SHP77 treated with DMSO at 0.1 percent for 48 hours (cell line): ENCODE measurements at regions not wholly inside any gene's neighbourhood (a gene's known extent, or its start where the extent isn't known, plus 50 kb on each side); places are given as distances from the start of the nearest gene placed in this dataset.

Source experiments
- DNase-seq: peaks from one replicate; lab custom pipeline; 2025; lab: John Stamatoyannopoulos, UW

DNA sequence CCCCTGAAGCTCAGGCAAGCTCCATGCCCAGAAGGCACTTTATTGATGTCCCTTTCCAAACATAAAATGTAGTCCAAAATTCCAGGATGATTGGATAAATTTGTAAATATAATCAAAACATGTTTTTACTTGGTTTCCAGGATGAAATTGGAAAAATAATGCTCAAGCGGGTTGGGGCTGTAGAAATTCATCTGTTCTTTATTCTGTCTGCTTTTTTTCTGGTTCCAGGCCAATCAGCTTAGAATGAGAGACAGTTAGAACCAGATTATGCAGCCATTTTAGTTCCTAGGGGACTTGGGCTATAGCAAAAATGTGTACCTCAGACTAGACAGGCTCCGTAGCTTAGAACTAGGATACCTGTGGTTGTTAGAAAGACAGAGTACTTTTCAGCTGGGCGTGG, 450.8 kb downstream of the MCTP2 start:
- DNase-seq, result no peak

DNA sequence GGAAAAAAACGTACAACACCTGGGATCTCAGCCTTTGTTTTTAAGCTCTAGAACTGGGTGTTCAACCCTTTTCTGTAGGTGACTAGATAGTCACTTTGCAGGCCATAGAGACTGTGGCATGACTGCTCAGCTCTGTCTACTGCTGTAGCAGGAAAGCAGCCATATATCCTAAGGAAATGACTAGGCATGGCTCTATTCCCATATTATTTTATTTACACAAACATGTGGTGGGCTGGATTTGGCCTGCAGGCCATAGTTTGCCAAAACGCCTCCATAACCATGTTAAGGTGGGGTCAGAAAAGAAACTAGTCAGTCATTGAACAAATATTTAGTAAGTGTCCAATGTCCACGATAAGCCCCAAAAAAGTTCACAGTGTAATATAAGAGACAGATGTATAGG, 452.5 kb downstream of the MCTP2 start:
- no peak for DNase-seq

DNA sequence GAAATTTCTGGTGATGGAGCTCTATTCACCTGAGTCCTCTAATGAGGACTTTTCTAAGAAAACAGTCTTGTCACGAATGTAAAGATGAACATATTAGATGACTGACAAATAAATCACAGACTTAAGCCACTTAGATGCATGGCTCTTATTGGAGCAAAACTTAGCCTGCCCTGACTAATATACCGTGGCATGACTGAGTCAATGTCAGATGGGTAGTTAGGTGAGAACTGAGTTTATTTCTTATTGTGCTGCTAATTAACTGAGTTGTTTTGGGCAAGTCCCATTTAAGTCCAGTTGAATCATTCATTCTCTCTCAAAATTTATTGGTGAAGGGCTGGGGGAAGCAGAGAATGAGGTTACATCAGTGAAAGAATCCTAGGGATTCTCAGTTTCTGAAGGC, 459.8 kb downstream of the MCTP2 start:
- DNase-seq, result no peak

DNA sequence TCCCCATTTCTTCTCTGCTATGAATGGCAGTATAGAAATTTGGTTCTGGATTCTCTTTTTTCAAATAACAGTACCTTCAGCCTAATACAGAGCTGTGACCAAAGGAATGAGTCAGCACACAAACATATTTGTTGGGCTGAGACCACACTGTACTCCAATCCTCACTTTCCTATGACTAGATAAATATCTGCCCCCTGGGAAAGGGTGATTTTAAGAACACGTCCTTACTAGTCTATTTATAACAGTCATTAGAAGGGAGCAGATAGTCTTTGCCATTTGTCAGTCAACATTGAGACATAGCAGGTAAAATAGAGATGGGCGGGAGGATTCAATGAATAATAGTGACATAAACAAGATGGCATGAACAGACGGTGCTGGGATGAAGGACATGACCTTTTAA, 461.3 kb downstream of the MCTP2 start:
- no peak for DNase-seq

DNA sequence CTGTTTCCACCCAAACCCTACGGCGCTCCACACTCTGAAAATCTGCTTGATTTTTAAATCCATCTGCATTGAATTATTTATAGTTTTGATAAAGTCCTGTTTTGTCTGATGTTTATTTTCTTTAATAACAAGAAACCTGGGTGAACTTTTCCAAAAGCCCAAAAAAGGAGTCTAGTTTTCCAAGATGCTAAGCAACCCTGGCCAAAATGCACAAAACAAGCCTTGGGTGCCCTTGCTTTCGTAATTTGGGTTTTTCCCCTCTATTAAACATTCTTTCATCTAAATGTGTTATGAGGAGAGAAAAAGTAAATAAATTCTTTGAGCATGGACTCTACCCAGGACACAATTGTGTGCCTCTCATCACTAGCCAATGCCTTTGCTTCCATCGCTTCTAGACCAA, 468.9 kb downstream of the MCTP2 start:
- DNase-seq, result no peak

DNA sequence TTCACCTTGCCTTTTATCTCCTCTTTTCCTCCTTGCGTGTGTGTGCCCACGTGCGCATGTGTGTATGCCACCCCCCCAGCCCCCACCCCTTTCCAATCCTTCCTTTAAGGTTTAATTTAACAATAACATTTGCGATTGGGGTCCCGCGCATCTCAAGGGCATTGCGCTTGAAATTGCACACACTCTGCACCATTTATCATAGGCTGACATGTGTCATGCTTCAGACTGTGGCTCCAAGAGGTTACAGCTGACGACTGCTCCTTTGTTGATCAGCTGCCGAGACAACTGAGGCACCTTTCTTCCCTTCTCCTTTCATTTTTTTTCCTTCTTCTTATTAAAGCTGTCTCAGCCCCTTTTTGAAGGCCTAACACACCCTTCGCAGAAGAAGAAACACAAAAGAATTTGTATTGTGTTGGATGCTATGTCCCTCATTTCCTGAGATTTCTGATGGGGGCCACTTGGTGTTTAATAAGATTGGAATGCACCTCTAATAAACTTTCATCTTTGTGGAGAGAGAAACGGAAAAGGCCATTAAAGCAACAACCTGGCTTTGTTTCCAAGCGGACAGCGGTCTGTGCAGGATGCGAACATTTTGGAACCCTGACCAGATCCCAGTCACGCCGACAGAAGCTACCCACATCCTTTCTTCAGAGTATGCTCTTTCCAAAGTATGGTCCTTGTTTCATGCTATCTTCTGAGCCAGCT, 470.1 kb downstream of the MCTP2 start:
- DNase-seq, result no peak

DNA sequence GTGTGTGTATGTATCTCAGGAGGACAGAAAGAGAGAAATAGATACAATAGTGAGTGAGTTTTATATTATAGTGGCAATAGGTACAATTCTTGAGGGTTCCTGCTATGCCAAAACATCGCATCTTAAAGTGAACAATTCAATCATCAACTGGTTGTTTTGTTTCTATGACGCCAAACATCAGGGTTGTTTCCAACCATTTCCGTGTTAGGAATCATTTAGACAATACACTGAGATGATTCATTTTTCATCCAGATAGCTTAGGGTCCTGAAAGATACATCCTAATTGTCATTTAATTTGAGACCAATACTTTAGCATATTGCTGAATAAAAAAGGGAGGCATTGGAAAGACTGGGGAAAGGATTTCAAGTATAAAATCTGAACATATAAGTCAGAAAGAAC, 472.2 kb downstream of the MCTP2 start:
- no peak for DNase-seq

DNA sequence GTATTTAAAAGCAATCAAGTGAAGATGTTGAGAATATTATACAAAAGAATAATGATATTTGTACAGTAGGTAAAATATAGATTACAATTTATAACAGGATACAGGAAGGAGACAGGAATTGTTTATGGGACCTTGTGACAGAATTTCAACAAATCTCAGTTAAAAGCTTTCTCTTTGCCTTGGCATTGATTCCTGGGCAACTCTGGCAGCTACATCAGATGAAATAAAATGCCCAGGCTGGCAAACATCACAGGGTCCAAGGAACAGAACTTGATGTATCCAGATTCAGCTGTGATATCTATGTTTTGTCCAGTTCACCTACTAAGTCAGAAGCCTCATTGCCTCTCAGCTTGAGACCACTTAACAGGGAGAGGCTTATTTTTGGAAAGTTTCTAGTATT, 473.1 kb downstream of the MCTP2 start:
- no peak for DNase-seq

DNA sequence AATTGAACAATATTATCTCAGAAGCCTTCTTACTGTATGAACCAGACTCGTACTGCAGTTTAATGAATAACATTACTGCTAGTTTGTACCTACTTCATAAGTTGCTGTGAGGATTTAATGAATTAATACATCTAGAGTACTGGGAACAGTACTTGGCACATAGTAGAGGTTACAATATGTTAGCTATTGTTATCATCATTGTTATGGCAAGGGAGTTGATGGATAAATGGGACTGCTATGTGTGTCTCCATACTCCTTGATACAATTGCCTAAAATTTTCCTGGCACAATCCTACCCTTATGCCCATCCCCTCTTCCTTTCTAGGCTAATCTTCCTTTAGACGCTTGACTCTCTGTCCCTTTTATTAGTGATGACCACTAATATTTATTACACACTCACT, 473.6 kb downstream of the MCTP2 start:
- no peak for DNase-seq

DNA sequence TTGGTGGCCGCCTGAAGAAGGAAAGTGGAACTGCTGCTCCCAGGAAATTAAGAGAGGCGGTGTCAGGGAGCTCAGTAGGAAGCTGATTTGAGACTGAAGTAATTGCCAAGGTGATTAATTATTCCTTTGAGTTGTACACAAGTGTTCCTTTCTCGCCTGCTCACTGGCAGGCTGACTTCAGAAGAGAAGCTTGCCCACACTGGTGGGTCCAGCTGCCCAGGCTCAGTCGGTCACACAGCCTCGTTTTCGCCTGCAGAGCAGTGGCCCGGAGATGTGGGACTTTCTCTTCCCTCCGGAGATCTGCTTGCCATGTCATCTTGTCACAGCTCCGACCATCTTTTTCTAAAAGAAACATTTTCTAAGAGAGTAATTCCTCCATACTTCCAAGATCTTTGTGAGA, 478.0 kb downstream of the MCTP2 start:
- no peak for DNase-seq

DNA sequence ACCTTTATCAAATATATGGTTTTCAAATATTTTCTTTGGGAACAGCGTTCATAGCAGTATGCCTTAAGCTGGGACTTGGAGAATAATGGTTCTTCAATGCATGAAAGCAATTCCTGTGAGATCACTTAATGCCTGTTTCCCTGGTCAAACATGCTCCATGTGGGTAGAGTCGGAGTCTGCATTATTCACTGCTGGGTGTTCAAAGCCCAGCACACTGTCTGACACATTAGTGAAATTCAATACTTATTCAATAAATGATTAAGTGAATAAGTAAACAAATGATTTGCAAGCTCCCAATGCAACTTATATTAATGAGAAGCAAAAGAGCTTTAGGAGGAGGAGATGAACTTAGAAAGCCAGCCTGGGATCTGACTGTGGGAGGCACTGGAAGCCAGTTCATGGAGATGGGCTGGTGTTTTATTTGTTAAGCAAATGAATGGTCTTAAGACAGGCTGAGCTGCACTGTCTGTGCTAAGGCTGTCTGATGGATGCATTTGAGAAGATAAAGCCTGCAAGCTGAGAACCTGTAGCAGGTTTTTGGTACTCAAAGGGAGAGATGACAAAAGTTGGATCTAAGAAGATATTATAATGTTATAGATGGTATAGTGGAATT, 490.8 kb downstream of the MCTP2 start:
- DNase-seq, result no peak

DNA sequence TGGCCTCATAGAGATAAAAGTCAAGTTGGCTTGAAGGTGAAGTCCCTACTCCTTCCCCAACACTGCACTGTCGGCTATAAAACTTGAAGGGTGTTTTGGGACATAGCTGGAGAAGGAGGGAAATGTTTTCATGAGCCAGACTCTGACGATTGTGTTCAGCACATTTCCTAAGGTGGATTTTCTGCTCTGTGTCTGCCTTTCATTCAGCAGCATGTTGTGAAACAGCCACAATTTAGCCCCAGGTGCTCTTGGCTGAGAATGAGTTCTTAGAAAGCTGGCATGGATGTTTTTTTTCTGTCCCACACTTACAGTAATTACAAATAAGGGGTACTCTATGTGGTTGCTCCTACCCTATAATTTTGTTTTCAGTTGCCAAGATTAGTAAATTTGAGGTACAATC, 492.4 kb downstream of the MCTP2 start:
- DNase-seq, result no peak

DNA sequence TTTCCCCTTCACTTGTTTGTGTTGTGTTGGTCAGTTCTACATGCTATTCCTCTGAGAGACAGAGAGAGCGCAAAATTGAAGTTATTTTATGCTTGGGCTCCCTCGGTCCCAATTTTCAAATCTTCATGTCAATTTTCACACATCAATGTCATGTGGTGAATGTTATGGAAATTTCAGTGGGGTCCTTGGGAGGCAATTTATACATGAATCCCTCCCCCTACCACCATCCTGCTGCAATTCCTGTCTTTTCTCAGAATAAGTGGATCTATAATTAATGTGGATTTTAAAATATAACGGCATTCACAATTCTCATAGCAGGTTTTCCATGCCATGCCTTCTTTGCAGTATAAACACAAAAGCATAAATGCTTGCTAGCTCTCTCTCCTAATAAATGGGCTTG, 499.9 kb downstream of the MCTP2 start:
- DNase-seq, result no peak

DNA sequence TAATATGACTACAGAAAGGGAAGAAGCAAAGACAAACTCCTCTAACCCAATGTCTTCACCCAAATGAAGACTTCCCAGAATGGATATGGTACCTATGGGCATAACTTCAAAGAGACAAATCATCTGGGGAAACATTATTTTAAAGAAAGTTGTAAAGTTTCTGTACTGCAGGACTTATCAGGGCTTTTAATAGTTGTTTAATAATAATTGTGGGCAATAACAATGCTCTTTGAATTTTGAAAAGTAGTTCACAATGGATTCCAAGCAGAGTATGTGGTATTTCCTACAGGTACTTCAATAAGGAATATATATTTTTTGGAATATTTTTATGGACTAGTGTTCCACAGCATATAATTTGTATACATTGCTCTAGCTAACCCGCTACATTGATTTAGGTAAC, 503.1 kb downstream of the MCTP2 start:
- DNase-seq, result no peak

DNA sequence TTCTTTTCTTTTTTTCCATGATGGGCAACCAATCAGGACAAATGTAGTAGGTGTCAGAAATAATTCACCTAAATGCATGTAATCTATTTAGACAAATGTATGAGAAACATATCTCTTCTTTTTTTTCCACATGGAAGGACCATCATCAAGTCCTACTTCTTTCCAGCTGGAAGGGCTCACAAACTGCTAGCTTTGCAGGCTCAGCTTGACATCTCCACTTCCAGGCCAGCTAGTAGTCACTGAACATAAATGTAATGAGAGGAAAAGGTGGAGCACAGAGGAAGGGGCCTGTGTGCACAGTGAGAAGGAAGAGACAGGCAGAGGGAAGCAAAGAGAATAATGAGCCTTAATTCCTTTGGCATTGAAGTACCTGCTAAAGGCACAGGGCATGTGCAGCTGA, 504.9 kb downstream of the MCTP2 start:
- no peak for DNase-seq

DNA sequence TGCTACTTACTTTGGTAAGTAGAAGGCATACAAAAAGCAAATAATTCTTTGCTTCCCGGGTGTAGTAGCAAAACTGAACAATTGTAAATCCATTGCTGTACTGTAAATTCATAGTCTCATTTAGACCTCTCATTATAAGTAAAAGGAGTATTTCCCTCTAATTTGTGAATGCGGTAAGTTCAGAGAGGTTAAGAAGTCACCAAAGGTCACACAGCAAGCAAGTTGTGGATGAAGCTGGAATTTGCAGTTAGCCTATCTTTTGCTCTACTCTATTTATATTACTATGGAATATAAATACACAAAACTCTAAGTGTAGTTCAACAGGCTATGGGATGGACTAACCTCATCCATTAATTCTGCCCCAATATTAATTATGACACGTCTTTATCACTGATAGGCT, 508.3 kb downstream of the MCTP2 start:
- DNase-seq, result no peak

DNA sequence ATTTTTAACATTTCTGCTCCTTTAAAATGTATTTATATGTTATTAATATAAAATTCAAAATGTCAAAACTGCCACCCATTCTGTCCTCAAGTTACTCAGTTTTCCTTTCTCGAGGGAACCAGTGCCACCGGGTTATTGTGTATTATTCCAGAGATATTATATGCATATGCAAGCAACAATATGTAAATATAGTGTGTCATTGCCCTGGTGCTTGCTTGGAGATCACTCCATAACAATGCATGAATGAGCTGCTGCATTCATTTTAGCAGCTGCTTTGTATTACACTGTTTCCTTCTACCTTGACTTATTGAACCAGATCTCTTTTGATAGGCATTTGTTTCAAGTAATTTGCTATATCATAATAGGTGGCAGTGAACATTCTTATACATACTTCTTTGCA, 509.1 kb downstream of the MCTP2 start:
- DNase-seq, result no peak

DNA sequence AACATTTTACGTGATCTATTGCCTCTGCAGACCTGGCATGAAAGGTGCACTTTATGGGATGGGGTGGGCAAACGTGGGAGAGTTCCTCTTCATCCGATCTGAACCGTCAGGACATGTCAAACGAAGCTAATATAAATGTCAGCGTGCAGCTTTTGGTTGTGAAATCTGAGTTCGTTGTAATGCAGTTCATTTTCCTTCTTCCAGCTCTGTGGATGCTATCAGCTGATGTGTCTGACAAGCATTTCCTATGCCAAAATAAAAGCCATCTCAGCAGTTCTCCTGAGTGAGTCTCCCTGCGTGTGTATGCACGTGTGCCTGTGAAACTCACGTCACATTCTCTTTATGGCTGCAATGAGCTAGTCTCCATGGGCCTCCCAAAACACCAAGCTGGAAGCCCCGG, 512.3 kb downstream of the MCTP2 start:
- no peak for DNase-seq

DNA sequence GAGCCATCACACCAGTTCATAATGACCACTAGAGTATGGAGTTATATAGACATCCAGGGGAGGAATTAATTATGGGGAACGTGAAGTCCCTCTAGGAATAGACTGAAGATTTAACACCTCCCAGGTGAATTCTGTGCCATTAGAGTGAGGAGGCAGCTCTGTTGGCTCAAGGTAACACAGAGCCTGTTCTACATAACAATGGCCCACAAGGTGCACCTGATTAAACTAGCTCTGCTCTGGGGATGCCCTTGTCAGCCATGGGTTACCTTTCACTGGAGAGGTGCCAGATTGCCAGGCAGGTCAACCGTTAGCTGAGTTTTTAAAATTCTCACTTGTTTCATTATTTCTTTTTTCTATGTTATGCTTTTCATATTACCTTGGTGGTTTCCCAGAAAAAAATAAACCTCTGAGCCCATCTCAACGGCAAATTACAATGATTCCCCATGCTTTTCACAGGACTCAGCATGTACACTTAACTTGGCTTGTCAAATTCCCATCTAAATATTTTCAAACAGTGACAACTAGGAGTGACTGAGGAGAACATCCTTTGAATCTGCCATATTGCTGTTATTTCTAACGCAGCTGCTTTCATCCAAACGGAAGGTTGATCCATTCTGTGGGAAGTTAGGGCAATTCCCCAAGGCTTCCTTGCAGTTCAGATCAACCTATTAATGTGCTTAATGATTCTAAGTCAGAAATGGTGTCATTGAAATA, 512.9 kb downstream of the MCTP2 start:
- DNase-seq, result no peak

DNA sequence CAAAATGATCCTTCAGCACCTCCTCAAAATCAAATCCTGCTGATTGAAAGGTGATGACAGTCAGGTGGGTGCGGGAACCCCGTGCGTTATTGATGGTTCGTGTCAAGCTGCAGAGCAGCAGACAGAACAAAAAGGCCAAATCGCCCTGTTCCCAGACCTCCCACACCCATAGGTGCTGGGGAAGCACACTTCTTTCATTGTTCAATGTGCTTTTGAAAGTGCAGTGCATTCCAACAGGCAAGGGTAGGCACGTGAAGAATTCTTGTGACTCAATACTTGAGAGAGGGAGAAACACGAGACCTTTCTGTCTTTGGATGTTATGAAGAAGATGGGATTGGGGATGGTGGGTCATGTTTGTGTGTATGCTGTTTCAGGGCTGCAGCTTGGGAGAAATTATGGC, 514.0 kb downstream of the MCTP2 start:
- no peak for DNase-seq

DNA sequence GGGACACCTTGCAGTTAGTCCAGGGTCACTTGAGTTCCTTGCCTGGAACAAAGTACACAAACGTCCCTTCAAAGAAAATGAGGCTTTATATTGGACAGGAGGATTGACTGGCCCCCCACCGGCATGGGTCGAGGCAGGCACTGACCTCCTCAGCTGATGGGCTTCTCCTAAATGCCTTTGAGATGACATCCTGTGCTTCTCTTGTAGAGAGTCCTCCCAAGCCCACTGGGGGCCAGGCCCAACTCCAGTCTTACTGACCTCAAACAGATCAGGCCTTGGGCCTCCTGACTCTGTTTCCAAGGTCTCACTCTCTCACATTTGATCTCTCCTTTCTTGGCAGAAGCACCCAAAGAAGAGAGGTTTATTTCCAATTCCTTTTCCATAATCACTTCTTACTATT, 516.1 kb downstream of the MCTP2 start:
- no peak for DNase-seq

DNA sequence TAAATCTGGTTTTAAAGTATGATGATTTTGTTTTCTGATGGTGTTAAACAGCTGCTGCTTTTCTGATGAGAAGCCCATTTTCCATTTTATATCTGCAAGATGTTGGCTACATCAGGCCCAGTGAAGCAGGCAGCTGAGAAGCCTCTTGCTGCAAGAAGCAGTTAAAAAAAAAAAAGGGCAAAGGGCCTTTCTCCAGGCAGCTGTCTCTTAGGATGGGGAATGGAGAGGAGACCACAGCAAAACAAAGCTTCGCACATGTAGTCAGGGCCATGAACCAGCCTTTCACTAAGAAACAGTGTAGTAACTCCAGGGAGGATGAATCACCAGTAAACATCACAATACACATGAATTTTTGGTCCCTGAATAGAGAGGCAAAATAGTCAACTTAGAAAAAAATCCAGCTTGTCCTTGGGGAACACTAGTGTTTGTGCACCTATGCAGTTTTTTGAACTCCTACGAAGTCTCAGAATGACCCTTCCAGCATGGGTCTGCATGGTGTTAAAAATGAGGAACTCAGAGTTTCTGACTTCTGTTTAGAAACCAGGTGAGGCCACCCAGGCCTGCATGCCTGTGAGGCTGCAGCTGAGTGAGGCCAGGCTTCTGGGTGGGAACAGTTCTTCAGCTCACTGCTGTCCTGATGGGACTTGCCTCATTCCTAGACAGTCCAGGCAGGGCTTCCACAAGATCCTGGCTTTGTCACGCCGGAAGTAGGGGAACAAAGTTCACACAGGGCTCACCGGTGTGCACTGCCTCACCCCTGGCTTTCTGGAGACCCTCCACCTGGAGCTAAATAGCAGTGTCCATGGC, 518.7 kb downstream of the MCTP2 start:
- no peak for DNase-seq

DNA sequence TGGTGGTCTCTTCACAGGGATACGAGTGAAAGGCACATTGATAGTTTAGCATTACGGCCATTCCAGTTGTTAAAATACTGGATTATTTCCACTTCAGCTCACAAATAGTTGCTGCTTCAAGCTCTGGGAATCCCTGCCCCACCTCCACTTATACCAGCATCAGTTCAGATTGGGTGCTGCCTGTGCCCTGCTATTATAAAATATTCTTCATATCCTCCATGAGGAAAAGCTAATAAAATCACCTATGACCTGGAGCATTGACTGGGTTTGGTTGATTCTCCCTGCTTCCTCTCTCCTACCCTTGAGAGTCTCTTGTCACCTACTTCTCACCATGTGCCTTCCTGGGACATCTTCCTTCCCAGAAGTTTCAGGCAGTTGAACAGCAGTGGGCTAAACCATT, 529.0 kb downstream of the MCTP2 start:
- DNase-seq, result no peak
